ENCODE measurements at regions not wholly inside any gene's neighbourhood (a gene's known extent, or its start where the extent isn't known, plus 50 kb on each side); places are given as distances from the start of the nearest gene placed in this dataset.

GRCh38 chr11:12592283-12592682, 81.9 kb upstream of the TEAD1 start:
- TF ChIP-seq CTCF (IDR thresholded peaks at IDR 0.05), result no peak
- TF ChIP-seq POLR2A (IDR thresholded peaks at IDR 0.05), result no peak

Data from lower leg skin (tissue), 3 donors.